ENCODE measurements at regions not wholly inside any gene's neighbourhood (a gene's known extent, or its start where the extent isn't known, plus 50 kb on each side); places are given as distances from the start of the nearest gene placed in this dataset.
"Not testable (repeated sequence)": the region's sequence is repeated elsewhere in the genome, so short reads cannot be mapped to it uniquely, and the experiment has no call there.

DNA sequence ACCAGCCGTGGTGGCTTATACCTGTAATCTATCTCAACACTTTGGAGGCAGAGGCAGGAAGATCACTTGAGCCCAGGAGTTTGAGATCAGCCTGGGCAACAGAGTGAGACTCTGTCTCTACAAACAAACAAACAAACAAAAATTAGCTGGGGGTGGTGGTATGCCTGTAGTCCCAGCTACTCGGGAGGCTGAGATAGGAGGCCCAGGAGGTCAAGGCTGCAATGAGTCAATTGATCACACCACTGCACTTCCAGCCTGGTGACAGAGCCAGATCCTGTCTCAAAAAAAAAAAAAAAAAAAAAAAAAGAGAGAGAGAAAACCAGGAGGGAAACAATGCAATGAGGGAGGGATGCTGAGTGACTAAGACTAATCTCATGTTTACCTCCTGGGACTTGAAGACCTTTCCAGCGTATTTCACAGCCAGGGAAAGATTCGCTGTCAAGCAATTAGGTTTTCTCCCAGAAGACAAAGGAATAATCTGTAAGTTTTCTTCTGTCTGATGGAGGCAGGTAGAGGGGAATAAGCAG, 51.1 kb upstream of the MIER3 start:
- DNase-seq = no peak

DNA sequence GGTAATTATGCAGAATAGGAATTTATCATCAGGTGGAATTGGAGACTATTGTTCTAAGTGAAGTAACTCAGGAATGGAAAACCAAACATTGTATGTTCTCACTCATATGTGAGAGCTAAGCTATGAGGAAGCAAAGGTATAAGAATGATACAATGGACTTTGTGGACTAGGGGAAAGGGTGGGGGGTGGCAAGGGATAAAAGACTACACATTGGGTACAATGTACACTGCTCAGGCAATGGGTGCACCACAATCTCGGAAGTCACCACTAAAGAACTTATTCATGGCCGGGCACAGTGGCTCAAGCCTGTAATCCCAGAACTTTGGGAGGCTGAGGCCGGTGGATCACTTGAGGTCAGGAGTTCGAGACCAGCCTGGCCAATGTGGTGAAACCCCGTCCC, 51.6 kb upstream of the MIER3 start:
- not testable (repeated sequence) for DNase-seq

GRCh38 chr5:57004800-57005199, 52.9 kb upstream of the MIER3 start:
- no peak for DNase-seq

DNA sequence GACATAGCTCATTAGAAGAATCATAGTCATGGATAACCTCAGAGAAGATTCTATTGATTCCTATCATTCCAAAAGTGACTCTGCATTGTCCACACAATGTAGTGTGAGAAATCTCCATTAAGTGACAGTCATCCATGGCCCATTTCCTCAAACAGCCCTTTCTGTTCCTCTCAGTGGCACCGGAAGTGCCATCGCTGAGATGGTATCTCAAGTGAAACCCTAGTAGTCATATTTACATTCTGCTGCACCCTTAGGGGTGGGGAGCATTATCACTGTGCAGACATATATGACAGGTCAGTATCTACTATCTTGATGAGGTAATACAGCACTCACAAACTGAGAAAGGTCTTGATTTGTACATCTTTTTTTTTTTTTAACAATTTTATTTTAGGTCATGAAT, 55.4 kb upstream of the MIER3 start:
- DNase-seq = no peak

DNA sequence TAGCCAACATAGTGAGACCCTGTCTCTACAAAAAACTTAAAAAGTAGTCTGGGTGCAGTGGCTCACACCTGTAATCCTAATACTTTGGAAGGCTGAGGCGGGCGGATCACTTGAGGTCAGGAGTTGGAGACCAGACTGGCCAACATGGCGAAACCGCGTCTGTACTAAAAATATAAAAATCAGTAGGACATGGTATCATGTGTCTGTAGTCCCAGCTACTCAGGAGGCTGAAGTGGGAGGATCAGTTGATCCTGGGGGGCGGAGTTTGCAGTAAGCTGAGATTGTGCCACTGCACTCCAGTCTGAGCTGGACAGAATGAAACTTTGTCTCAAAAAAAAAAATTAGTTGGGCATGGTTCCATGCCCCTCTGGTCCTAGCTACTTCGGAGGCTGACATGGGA, 57.9 kb upstream of the MIER3 start:
- no peak for DNase-seq

GRCh38 chr5:57010786-57011185, 58.9 kb upstream of the MIER3 start:
- no peak for DNase-seq

DNA sequence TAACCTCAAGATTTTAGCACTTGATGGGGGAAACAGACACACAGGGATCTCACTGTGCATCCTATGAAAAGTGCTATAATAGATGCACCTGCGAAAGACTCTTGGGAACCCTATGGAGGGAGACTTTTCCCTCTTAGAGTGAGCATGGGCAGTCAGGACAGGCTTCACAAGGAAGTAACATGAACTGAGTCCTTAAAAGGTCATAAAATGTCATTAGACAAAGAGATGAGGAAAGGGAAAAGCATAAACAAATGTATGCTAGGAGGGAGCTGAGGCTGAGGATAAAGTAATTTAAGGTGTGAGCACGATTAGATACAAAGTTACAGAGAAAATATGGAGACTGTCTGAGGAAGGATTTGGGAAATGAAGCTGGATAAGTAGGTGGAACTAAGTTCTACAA, 60.6 kb upstream of the MIER3 start:
- no peak for DNase-seq

GRCh38 chr5:57025961-57026360, 74.0 kb upstream of the MIER3 start:
- DNase-seq = no peak

DNA sequence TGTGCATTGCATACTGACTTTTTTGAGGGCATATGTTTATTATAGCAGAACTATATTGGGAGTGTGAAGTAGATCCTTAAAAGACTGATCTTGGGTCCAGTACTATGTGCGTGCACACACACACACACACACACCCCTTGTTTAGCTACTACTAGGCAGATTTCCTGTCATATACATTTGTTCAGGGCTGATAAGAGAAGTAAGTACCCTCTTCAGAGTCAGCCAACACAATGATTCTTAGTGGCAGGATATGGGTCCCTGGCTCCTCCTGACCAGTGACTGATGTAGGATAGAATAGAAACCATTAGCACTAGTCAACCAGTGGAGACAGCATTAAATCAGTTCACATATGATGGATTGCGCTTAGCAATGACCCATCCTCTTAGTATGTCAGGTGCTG, 76.2 kb upstream of the MIER3 start:
- DNase-seq = no peak

DNA sequence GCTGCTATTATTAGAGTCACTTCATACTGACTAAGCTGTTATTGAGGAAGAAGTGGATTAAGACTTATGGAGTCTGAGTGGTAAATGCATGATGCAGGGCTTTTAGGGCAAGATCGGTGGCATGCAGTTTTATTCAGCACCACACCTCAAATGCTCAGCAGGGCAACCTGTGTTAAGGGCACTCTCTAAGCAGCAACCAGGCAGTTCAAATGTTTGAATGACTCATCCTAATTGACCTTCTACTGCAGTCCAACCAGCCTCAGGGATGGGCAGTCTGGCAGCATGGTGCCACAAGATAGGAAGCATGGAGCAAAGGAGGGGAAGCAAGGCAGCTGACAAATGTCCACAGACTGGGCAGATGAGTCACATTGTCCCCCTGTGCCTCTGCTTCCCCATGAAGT, 80.2 kb upstream of the MIER3 start:
- no peak for DNase-seq

DNA sequence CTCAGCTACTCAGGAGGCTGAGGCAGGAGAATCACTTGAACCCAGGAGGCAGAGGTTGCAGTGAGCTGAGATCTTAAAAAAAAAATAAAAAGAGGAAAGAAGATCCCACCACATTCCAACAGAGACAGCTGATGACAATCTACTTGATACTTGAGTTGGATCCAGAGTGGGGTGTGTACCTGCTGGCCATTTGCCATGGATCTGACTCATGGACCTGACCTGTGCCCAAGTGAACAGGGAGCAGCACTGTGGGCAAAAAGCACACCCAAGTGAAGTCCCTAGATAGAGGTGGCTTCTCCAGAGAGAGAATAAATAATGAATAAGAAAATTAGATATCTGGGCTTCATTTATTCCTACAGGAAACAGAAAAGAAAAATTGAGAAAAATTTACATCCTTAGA, 81.2 kb upstream of the MIER3 start:
- DNase-seq = no peak

DNA sequence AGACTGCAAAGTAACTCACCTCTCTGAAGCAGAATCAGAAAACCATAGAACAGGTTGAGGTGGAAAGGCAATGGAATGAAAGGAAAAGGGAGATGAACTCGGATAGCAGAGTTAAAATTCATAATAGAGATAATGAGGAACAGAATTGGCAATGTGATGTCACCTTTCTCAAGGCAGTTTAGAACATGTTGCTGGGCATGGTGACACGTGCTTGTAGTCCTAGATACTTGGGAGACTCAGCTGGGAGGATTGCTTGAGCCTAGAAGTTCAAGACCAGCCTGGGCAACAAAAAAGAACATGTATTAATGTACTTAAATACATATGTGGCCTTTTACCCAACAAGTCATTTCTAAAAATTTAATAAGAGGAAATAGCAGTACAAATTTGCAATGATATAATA, 81.6 kb upstream of the MIER3 start:
- no peak for DNase-seq

- DNase-seq = no peak
Measured at GRCh38 chr5:57034201-57034916, 82.4 kb upstream of the MIER3 start.

DNA sequence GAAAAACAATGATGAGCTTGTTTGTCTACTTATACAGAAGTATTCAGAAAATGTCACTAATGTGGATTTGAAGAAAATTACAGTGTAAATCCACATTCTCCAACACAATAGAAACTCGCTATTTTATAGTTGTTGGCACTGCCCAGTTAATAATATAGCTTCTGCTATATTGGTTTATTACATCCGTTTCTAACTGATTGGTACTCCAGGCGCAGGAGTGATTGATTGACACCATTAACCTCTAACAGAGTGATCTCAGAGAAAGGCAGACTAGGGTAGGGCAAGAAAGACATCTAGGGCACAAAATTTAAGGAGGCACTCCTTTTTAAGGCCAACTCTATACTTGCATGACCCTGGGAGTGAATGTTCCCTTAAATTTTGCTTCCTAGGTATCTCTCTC, 84.0 kb upstream of the MIER3 start:
- DNase-seq = no peak

DNA sequence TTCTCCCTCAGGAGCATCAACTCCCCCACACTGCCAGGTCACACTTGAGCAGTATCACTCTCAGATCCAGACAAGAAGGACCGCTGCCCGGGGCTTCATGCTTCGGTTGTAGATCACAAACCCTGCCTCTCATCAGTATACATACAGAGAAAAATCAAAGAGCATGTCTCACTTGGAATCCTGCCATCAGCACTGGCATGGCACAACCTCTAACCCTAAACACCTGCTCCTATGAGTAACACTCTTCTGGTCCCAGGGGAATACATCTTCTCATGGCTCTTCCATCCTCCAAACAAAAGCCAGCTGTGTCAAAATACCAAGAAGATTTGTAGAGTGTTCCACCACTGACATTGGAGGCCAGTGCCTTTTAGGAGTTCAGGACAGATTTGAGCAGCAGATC, 84.8 kb upstream of the MIER3 start:
- no peak for DNase-seq

- DNase-seq = no peak
Measured at GRCh38 chr5:57037355-57037754, 85.4 kb upstream of the MIER3 start.

- DNase-seq = no peak
Measured at GRCh38 chr5:57041570-57041969, 89.6 kb upstream of the MIER3 start.

DNA sequence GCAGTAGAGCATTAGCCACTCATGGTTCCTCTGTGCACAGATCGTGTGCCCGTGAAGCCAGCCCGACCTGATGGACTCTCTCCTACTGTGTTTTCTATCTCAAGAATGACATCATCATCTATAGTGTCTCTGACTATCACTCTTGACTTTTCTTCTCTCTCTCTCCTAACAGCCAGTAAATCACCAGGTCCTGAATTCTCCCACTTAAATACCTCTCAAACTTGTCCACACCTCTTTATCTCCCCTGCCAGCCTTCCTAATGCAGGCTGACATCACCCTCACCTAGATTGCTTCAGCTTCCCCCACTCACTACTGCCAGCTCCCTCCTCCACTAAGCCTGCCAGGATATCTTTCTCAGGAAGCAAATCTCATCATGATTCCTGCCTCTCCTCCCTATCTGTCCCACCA, 90.6 kb upstream of the MIER3 start:
- no peak for DNase-seq

GRCh38 chr5:57054135-57054534, 102.2 kb upstream of the MIER3 start:
- DNase-seq = no peak

DNA sequence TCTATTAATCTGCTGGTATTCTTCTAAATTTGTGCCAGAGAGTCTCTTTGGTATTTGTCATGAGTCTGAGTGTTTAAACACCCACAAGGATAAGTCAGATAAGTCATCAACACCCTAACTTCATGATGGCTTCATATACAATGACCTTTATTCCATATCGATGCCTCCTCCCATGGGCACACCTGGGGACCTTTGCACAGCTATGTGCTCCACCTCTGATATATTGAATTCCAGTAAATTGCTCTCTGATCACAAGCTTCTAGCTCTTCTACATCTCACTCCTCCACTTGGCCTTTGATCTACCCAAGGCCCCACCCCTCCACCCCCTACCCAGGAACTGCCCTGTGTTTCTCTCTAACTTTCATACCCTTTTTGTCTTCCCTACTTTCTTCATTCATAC, 102.7 kb upstream of the MIER3 start:
- no peak for DNase-seq

DNA sequence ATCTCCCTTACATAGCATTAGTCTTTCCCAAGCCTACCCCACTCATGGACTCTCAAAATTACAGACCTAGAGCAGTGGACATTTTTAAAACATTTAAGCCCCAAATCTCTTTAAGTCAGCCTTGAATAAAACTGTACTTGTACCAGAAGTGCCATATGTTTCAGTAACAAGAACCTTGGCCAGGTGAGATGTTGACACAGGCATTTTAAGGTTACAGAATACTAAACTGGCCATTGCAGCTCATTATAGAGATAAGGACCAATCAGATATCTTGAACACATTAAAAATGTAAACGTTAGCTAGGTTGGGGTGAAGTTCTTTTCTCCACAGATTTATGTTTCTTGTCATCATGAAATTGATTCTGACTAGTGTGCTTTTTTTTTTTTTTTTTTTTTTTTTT, 103.8 kb upstream of the MIER3 start:
- no peak for DNase-seq

GRCh38 chr5:57063773-57064172, 110.1 kb upstream of the GPBP1 start:
- DNase-seq = no peak

DNA sequence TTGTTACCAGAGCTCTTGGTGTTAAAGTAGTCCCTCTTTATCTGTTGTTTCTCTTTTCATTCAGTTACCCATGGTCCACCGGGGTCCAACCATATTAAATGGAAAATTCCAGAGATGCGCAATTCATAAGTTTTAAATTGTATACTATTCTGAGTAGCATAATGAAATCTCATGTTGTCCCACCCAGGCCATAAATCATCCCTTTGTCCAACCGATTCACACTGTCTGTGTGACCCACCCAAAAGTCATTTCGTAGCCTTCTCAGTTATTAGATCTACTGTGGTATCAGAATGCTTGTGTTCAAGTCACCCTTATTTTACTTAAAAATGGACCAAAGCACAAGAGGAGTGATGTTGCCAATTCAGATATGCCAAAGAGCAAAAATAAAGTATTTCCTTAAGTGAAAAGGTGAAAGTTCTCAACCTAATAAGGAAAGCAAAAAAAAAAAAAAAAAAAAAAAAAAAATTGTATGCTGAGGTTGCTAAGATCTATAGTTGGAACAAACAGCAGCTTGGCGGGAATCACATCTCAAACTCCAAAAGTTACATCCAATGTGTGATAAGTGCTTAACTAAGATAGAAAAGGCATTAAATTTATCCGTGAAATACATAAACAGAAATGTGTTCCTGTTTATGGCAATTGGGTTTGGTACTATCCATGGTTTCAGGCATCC, 106.8 kb upstream of the GPBP1 start:
- no peak for DNase-seq

- peak; percentile 42 for DNase-seq
Measured at GRCh38 chr5:57067597-57067924, 106.3 kb upstream of the GPBP1 start.

Measured in NCI-H2171 (cell line).